GM19035 (cell line): ENCODE measurements at regions not wholly inside any gene's neighbourhood (a gene's known extent, or its start where the extent isn't known, plus 50 kb on each side); places are given as distances from the start of the nearest gene placed in this dataset.

ENCODE experiments used
- ATAC-seq: cut with Tn5 transposase; IDR thresholded peaks from one replicate; pipeline ENCODE4 v1.9.1; 2021; ENCODE audit not compliant: unreplicated experiment

DNA sequence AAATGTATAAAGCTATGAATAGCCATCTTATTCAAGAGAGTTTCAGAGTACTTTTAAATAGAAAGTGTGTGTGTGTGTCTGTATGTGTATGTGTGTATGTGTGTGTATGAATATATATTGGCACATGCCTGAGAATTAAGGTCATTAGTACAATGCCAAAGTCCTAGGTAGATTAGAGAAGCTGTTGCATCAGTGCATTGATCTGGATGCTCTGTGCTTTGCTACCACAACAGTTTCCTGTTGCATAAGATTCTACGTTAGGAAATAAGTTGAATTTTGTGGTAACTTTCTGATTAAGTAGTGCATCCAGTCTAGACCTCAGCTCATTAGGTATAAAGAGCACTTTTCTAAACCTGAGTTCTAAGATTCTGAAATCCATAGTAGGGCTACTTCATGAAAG lies 1102.8 kb upstream of the KLHL29 start:
- ATAC-seq, result no peak

DNA sequence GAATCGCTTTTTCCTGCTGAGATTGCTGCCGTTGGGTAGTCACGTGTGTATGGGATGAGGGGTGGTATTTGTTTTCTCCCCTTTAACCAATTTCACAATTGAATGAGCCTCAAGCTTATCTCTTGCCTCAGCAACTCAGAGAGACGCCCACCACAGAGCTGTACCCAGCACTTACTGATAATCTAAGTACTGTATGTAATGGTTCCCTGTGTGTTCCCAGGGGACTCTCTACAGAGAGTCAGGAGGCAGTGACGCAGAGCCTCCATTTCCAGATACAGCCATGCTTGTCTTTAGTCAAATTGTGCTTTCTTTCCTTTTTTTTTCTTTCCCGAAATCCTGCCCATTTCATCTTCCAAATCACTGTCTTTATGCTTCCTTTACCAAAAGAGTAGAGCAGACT lies 1102.1 kb upstream of the KLHL29 start:
- ATAC-seq, result no peak

DNA sequence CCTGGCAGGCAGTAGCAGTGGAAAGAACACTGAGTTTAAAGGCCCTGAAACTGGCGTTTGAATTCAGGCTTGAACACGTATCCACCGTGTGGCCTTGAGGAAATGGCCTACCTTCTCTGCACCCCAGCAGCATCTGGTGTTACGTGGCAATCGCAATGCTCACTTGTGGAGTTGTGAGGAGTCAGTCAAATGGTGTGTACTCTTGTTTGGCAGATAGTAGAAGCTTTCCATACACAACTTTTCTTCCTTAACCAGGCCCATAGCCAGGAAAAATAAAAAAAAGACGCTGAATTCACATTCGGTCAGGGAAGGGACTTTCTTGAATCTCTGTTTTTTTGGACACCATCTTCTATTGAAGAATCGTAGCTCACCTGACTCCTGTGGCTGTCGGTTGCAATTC lies 1101.5 kb upstream of the KLHL29 start:
- no peak for ATAC-seq

DNA sequence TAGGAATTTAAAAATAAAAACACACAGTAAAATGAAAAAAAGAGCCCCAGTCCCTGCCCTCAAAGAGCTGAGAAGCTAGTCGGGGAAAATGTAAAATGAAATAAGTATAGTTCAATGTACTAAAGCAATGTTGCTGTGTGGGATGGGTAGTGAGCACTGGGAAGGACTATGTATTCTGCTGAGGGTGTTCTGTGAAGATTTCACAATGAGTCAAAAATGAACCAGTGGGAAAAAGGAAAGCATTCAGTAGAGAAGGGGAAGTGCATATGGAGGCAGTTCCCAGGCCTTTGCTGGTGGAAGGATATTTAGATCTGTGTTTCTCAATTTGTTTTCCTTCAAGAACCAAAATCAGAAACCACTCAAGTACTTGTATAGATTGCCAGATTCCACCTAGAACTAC lies 1094.7 kb upstream of the KLHL29 start:
- no peak for ATAC-seq

GRCh38 chr2:22290909-22291473 lies 1094.0 kb upstream of the KLHL29 start:
- no peak for ATAC-seq

GRCh38 chr2:22301228-22301627 lies 1083.8 kb upstream of the KLHL29 start:
- ATAC-seq, result no peak

- no peak for ATAC-seq
Observed at GRCh38 chr2:22326250-22326649, 1058.7 kb upstream of the KLHL29 start.

- no peak for ATAC-seq
Observed at GRCh38 chr2:22329211-22330154, 1055.5 kb upstream of the KLHL29 start.

DNA sequence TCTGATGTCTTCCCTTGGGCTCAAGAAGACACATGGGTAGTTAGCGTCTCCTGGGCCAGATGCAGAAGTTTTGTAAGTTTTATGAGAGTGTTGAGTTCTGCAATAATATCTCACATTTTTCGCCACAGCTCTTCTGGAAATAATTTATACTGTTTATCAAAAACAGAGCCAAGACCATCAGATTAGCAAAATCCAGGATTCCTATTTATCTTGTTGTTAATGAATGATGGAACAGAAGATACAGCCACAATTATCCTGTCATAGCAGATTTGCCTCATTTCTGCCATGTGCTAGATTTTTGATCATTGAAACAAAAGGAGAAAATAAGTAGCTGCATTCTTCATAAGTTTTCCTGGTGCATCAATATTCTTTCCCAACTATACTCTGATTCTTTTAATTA lies 1048.6 kb upstream of the KLHL29 start:
- ATAC-seq, result no peak

GRCh38 chr2:22340716-22341115 lies 1044.3 kb upstream of the KLHL29 start:
- no peak for ATAC-seq

- ATAC-seq, result no peak
Observed at GRCh38 chr2:22347306-22347705, 1037.7 kb upstream of the KLHL29 start.

DNA sequence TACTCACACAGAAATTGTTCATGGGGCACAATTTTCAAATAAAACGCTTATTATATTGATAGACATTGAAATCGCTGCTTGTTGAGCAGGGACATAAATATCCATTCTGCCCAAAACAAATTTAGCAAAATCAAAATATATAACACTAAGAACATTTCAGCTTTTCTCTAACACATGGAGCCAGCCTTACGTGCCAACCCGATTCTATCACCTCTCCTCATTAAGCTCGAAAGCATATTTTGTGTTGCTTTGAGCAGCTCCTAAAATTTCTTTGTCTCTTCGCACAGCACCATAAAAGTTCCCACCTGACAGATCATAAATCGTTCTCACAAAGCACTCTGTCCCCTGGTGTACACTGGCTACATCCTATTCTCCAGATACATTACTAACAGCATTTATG lies 1034.4 kb upstream of the KLHL29 start:
- ATAC-seq, result no peak

DNA sequence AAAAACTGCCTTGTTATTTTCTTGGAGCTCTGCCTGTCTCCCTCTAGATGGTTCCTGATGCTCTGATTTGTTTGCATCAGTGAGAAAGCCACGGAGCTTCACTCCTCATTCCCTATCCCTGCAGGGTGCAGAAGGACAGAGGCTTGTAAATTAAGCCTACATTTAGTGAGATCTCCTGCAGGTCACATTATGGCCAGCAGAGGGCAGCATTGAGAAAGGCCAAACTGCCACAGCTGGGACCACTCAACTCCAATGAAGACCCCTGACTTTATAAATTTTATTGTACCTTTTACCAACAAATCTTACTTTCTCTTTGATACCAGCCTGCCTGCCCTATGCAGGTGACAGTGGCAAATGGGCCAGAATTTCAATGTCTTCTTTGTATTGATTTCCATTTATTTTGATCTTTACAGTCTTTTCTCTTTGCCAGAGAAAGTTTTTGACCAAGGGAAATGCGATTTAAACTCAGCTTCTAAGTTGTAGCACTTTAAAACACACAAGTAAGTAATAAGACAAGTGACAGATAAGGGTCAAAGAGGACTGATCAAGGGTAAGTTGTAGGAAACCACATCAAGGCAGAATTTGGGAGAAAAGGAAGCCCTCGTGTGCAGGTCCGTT lies 1029.1 kb upstream of the KLHL29 start:
- peak; percentile 75 for ATAC-seq

DNA sequence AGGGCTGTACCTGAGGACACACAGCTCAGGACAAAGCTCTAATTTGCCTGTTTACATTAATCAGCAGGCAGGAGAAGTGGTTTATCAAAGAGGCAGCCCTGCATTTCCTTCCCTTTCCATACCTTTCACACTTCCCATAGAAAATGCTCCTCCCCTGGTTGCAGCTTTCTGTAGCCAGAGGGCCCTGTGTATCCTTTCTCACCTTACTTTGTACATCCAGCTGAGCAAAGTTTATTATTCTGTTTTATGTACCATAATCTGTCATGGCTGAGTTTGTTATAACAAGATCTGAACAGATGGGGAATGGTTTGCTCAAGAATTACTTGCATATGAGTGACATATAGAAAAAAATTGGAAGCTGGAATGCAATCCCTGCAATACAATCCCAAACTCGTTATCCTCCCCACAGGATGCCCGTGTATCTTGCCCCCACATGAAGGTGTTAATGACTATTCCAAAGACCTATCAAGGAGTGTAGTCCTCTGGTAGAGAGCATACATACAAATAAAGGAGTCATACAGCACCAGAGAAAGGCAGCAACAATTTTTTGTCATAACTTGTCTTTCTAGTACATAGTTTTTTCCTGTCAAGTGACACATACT lies 1025.8 kb upstream of the KLHL29 start:
- ATAC-seq, result no peak

DNA sequence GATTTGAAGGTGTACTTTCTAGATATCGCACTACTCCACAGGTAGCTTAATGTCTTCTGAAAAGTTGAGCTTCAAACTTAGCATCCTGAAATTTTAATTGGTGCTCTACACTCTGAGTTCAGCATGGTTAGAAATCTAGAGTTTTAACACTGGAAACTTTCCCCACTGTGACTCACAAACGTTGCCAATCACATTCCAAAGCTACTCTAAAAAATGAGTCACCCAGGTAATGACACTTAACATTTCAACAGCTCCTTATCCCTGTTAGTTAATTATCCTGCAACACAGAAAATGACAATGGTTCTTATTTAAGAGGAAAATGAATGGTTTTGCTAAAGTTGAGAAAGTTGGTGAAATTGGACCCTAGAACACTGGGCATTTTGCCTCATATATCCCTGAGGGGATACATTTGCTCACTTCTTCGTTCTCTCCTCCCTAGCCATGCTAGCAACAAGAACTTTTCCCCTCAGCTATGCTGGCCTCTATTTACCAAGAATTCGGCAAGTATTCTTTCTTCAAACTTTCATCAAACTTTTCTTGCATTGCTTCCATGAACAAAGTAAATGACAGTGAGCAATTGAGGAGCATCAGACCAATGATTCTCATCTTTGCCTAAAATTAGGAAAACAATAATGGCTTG lies 1024.1 kb upstream of the KLHL29 start:
- no peak for ATAC-seq

GRCh38 chr2:22361571-22361970 lies 1023.4 kb upstream of the KLHL29 start:
- ATAC-seq, result no peak

DNA sequence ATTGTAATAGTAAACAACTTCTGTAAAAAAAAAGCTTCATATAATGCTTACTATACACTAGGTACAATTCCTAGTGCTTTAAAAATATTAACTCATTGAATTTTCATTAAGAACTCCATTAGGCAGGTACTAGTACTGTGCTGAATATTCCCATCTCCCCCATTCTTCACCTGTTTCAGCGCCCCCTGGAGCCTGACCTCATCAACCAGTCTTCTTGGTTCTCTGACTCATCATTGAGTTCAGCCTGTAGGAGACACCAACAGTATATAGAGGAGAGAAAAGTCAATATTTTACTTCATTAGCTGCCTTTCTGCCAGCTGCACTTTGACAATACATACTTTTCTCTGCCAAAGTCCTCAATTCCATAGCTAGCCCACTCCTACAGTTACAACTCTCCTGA lies 1009.9 kb upstream of the KLHL29 start:
- ATAC-seq, result no peak

- ATAC-seq, result no peak
Observed at GRCh38 chr2:22377268-22377667, 1007.7 kb upstream of the KLHL29 start.

GRCh38 chr2:22382479-22383169 lies 1002.4 kb upstream of the KLHL29 start:
- ATAC-seq, result no peak

DNA sequence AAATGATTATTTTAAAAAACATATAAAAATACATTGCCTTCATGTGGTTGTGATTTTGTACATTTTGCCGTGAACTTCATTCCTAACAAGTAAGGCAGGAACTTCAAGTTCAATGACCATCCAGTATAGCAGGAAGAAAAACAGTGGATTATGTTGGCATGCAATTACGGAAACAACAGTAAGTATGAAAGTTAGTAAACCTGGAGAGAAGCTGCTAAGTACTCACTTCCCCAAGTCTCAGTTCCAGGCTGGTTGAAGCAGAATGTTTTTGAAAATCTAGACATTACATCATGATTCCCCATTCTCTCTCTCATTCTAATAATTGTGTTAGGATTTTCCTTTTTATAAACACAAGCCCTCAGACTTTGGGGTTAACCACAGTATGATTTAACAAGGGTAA lies 987.1 kb upstream of the KLHL29 start:
- ATAC-seq, result no peak

- no peak for ATAC-seq
Observed at GRCh38 chr2:22403748-22404147, 981.2 kb upstream of the KLHL29 start.
